CD14-positive monocyte (primary cell): ENCODE measurements at regions not wholly inside any gene's neighbourhood (a gene's known extent, or its start where the extent isn't known, plus 50 kb on each side); places are given as distances from the start of the nearest gene placed in this dataset.

Source experiments
- DNase-seq, 3 donors: peaks; one replicate each; pipeline ENCODE4 v3.0.0-alpha.2; 2011 to 2022
- H2AFZ ChIP-seq: 2 replicates; pipeline ENCODE4 v1.6.0; 2012; ENCODE audit warnings: mild to moderate bottlenecking, low read depth, low read length, inconsistent platforms; ENCODE audit not compliant: insufficient read depth, poor library complexity, severe bottlenecking
- H3K27ac ChIP-seq, 2 donors: 1 replicate in 1 of 2; 2 replicates in 1 of 2; pipeline ENCODE4 v1.5.1; 2012 to 2013; ENCODE audit warnings: low read length in 2 of 2, control low read depth in 1 of 2, inconsistent platforms in 1 of 2, low read depth in 1 of 2, mild to moderate bottlenecking in 1 of 2
- H3K27me3 ChIP-seq, 2 donors: one replicate each; pipeline versions ENCODE4 v1.6.0 to v1.6.1; 2011 to 2013; ENCODE audit warnings: low read length in 2 of 2; ENCODE audit not compliant: control insufficient read depth in 2 of 2, insufficient read depth in 2 of 2
- H3K36me3 ChIP-seq, 2 donors: replicated peaks in 1 of 2; 1 replicate in 1 of 2; 2 replicates in 1 of 2; pipeline versions ENCODE4 v1.5.1 to v1.6.1; 2012 to 2013; ENCODE audit warnings: low read length in 2 of 2, control low read depth in 1 of 2, inconsistent platforms in 1 of 2, mild to moderate bottlenecking in 1 of 2; ENCODE audit not compliant: insufficient read depth in 2 of 2, control insufficient read depth in 1 of 2
- H3K4me1 ChIP-seq, 2 donors: 1 replicate in 1 of 2; 2 replicates in 1 of 2; pipeline versions ENCODE4 v1.5.1 to v1.6.1; 2012 to 2013; ENCODE audit warnings: low read length in 2 of 2, control low read depth in 1 of 2, inconsistent platforms in 1 of 2, mild to moderate bottlenecking in 1 of 2, moderate library complexity in 1 of 2; ENCODE audit not compliant: insufficient read depth in 2 of 2, control insufficient read depth in 1 of 2
- H3K4me2 ChIP-seq: replicated peaks from 2 replicates; pipeline ENCODE3; 2012; ENCODE audit warnings: low read length, moderate library complexity, mild to moderate bottlenecking; ENCODE audit not compliant: poor library complexity, severe bottlenecking; ENCODE audit errors: extremely low read depth
- H3K4me3 ChIP-seq, 3 experiments: fragments of 200-600 bp in 1 of 3; sonication (generic) in 1 of 3; replicated peaks in 1 of 3; 1 replicate in 2 of 3; 2 replicates in 1 of 3; pipeline ENCODE4 v1.5.1; 2011 to 2013; ENCODE audit warnings: low read length in 3 of 3, mild to moderate bottlenecking in 3 of 3, control low read depth in 2 of 3, low read depth in 2 of 3, inconsistent platforms in 1 of 3, moderate library complexity in 1 of 3
- H3K79me2 ChIP-seq: 2 replicates; pipeline ENCODE4 v1.6.0; 2012; ENCODE audit warnings: mild to moderate bottlenecking, control low read depth, inconsistent platforms, low read length, moderate library complexity; ENCODE audit not compliant: insufficient read depth
- H3K9ac ChIP-seq: 2 replicates; pipeline ENCODE4 v1.6.0; 2017; ENCODE audit warnings: low read length, mild to moderate bottlenecking; ENCODE audit not compliant: insufficient read depth, poor library complexity, severe bottlenecking
- H3K9me3 ChIP-seq, 2 donors: replicated peaks in 1 of 2; 1 replicate in 1 of 2; 2 replicates in 1 of 2; pipeline versions ENCODE4 v1.5.1 to v1.6.1; 2012 to 2013; ENCODE audit warnings: low read length in 2 of 2, control low read depth in 1 of 2; ENCODE audit not compliant: control insufficient read depth in 1 of 2, insufficient read depth in 1 of 2
- H4K20me1 ChIP-seq: 2 replicates; pipeline ENCODE4 v1.6.0; 2012; ENCODE audit warnings: mild to moderate bottlenecking, low read length, control low read depth, moderate library complexity; ENCODE audit not compliant: insufficient read depth
- H3K27ac Mint-ChIP-seq, 7 donors: one replicate each; pipeline ENCODE4 v1.8.0; 2020; ENCODE audit warnings: mild to moderate bottlenecking in 7 of 7, mixed read lengths in 7 of 7, moderate library complexity in 6 of 7, inconsistent platforms in 2 of 7
- H3K27me3 Mint-ChIP-seq, 3 donors: one replicate each; pipeline ENCODE4 v1.8.0; 2021 to 2022; ENCODE audit warnings: low read depth in 3 of 3, mild to moderate bottlenecking in 3 of 3, mixed read lengths in 3 of 3, moderate library complexity in 3 of 3, inconsistent platforms in 1 of 3
- H3K36me3 Mint-ChIP-seq, 2 donors: one replicate each; pipeline ENCODE4 v1.8.0; 2020; ENCODE audit warnings: mixed read lengths in 2 of 2, inconsistent platforms in 1 of 2, mild to moderate bottlenecking in 1 of 2
- H3K4me1 Mint-ChIP-seq: one replicate; pipeline ENCODE4 v1.8.0; 2020; ENCODE audit warnings: mild to moderate bottlenecking, mixed read lengths
- H3K4me3 Mint-ChIP-seq, 2 donors: one replicate each; pipeline ENCODE4 v1.8.0; 2020; ENCODE audit warnings: mild to moderate bottlenecking in 2 of 2, mixed read lengths in 2 of 2, moderate library complexity in 1 of 2
- H3K9me3 Mint-ChIP-seq, 7 donors: one replicate each; pipeline ENCODE4 v1.8.0; 2020 to 2022; ENCODE audit warnings: mixed read lengths in 7 of 7, mild to moderate bottlenecking in 6 of 7, moderate library complexity in 6 of 7, inconsistent platforms in 2 of 7
- WGBS: methylation state at CpG from one replicate; pipeline ENCODE4 v1.1.5; 2013; ENCODE audit warnings: missing lambda C conversion rate; ENCODE audit not compliant: insufficient coverage; 5-methylcytosine and 5-hydroxymethylcytosine counted together
- intact Hi-C, 2 donors: fragments of 100-400 bp; cut with micrococcal nuclease; formaldehyde crosslinking; loops; one replicate each; pipeline versions ENCODE4 v1.15.0 to v1.15.1; 2023
- TF ChIP-seq, protein P1 (sequence below): fragments of 200-600 bp; IDR thresholded peaks from one replicate; pipeline ENCODE4 v1.8.0; 2022; ENCODE audit warnings: antibody characterized with exemption, mild to moderate bottlenecking

DNA sequence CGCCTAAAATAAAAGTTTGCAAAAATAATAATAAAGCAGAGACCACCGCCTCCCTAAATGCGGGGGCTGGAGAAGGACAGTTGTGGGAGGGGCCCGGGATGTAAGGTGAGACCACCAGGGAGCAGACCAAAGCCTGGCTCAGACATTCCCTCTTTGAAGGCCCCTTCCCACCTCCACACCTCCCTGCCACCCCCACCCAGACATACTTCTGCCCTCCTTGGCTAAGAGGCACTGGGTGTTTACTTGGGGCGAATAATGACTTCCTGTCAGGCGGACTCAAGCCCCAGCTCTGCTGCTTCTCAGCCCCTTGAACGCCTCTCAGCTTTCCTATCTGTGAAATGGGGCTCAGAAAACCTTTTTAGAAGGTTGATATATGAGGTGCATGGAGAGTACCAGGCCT is 58.8 kb upstream of the GGTA1 start:
- no CpG with 5 or more reads among the region's 7 CpGs for WGBS
- H2AFZ ChIP-seq: peak overlapping the region; percentile 41
- H3K4me3 ChIP-seq: peak overlapping the region in 1 of 3 experiments; percentile 57
- H3K4me1 ChIP-seq: peaks cover 42 to 48% of the 10 kb centered on the region in 2 donors
- peaks cover 51% of the 10 kb centered on the region for H3K4me1 Mint-ChIP-seq
- peak overlapping the region; percentile 27 for H3K9ac ChIP-seq
- H3K4me2 ChIP-seq: peak overlapping the region; percentile 60
- intact Hi-C loops: loop anchor here in 1 of 2 donors (10.0 kb wide), 1 partner anchor 46 kb away; no protein-coding TSS in a partner anchor
- H3K79me2 ChIP-seq: no peaks in the 10 kb centered on the region
- H3K9me3 Mint-ChIP-seq: peaks cover 0 to 2% (median 0%) of the 10 kb centered on the region in 7 donors
- no peak for DNase-seq
- peak overlapping the region; percentile 61 to 75 for H3K27ac ChIP-seq
- H3K27me3 ChIP-seq: peaks cover 0 to 4% of the 10 kb centered on the region in 2 donors
- peak overlapping the region; percentile 27 to 63 for H3K4me3 Mint-ChIP-seq
- H3K36me3 ChIP-seq: no peaks in the 10 kb centered on the region
- peaks cover 3 to 14% (median 9%) of the 10 kb centered on the region in 3 donors for H3K27me3 Mint-ChIP-seq
- H3K36me3 Mint-ChIP-seq: no peaks in the 10 kb centered on the region
- H3K27ac Mint-ChIP-seq: peak overlapping the region; percentile 75 to 92 (median 85)
- H3K9me3 ChIP-seq: no peaks in the 10 kb centered on the region
- TF ChIP-seq, protein P1, sequence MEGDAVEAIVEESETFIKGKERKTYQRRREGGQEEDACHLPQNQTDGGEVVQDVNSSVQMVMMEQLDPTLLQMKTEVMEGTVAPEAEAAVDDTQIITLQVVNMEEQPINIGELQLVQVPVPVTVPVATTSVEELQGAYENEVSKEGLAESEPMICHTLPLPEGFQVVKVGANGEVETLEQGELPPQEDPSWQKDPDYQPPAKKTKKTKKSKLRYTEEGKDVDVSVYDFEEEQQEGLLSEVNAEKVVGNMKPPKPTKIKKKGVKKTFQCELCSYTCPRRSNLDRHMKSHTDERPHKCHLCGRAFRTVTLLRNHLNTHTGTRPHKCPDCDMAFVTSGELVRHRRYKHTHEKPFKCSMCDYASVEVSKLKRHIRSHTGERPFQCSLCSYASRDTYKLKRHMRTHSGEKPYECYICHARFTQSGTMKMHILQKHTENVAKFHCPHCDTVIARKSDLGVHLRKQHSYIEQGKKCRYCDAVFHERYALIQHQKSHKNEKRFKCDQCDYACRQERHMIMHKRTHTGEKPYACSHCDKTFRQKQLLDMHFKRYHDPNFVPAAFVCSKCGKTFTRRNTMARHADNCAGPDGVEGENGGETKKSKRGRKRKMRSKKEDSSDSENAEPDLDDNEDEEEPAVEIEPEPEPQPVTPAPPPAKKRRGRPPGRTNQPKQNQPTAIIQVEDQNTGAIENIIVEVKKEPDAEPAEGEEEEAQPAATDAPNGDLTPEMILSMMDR: no peak
- H4K20me1 ChIP-seq: no peaks in the 10 kb centered on the region

DNA sequence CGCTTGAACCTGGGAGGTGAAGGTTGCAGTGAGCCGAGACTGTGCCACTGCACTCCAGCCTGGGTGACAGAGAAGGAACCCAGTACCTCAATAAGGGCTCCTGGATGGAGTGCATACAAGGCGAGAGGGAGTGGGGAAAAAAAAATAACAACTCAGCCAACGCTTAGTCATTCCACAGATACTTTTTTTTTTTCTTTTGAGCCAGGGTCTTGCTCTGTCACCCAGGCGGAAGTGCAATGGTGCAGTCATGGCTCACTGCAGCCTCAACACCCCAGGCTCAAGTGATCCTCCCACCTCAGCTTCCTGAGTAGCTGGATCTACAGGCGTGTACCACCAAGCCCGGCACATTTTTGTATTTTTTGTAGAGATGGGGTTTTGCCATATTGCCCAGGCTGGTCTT is 59.5 kb upstream of the GGTA1 start:
- Histone ChIP-seq H4K20me1 (no peaks in the 10 kb centered on the region), H3K36me3 (no peaks in the 10 kb centered on the region), H3K9me3 (no peaks in the 10 kb centered on the region), H3K4me1 (peaks cover 42 to 48% of the 10 kb centered on the region in 2 donors), H3K9ac (no peak overlapping the region), H2AFZ (no peak overlapping the region), H3K4me3 (peak overlapping the region in 1 of 3 experiments; percentile 57), H3K27me3 (no peaks in the 10 kb centered on the region), H3K4me2 (peak overlapping the region; percentile 60), H3K27ac (peak overlapping the region; percentile 61 to 75), H3K79me2 (no peaks in the 10 kb centered on the region)
- intact Hi-C loops: loop anchor here in 1 of 2 donors (10.0 kb wide), 1 partner anchor 46 kb away; no protein-coding TSS in a partner anchor
- peak overlapping the region; percentile 50 to 92 (median 79) for H3K27ac Mint-ChIP-seq
- peak; percentile 60 to 86 (median 64) for DNase-seq
- TF ChIP-seq, protein P1: no peak
- peaks cover 51% of the 10 kb centered on the region for H3K4me1 Mint-ChIP-seq
- H3K4me3 Mint-ChIP-seq: peak overlapping the region; percentile 2 to 11
- H3K27me3 Mint-ChIP-seq: peaks cover 3 to 14% (median 9%) of the 10 kb centered on the region in 3 donors
- H3K9me3 Mint-ChIP-seq: peaks cover 0 to 2% (median 0%) of the 10 kb centered on the region in 7 donors
- H3K36me3 Mint-ChIP-seq: no peaks in the 10 kb centered on the region
- 56% methylated on average over 4 of the region's 7 CpGs for WGBS
